GM19395 (cell line): ENCODE measurements at regions not wholly inside any gene's neighbourhood (a gene's known extent, or its start where the extent isn't known, plus 50 kb on each side); places are given as distances from the start of the nearest gene placed in this dataset.

Experiments used
- ATAC-seq: cut with Tn5 transposase; IDR thresholded peaks from one replicate; pipeline ENCODE4 v1.9.1; 2021; ENCODE audit warnings: mild to moderate bottlenecking, moderate library complexity; ENCODE audit not compliant: unreplicated experiment

DNA sequence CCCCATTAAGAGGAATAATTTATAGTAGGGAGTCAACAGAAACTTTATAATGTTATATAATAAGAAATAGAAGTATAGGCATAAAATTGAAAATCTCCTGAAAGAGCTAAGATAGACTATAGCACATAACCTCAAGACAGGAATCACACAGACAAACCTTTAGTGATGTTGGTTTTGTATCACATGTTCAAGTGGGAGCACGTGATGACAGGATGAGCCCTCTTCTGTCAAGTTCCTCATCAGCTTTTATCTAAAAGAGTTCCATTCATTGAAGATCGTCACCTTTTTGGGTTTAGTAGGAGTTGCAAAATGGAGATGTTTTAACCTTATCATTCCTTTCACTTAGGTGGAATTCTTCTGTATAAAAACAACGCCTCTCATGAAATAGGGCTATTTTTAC, 127.0 kb downstream of the MCHR2 start:
- ATAC-seq = no peak

DNA sequence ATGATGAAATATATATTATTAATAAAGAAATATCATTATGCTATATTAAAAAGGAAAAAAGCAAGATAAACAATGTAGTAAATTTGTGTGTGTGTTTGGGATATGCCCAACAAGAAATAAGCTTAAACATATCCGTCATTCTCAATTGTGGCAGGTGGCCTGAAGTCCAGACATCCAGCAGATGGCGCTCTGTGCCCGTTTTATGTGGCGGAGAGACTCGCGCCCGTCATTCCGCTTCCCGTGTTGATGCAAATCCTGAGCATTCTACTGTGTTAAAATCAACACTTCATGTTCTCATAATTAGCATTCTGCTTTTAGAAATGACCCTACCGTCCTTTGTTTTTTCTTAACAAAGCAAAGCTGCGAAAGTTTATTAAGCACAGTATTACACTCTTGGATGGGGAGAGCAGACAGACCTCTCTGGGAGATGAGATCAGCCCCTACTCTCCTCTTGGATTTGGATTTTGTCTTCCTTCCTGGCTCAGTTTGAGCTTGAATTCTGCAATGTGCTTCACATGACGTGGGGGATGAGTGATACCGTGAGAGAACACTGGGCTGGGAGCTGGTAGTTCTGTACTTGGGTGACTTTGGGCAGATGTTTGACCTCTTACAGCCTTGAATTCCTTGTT, 125.8 kb downstream of the MCHR2 start:
- peak; percentile 97 for ATAC-seq
